NCI-H510A (cell line): ENCODE measurements at regions not wholly inside any gene's neighbourhood (a gene's known extent, or its start where the extent isn't known, plus 50 kb on each side); places are given as distances from the start of the nearest gene placed in this dataset.
"Not testable (repeated sequence)": the region's sequence is repeated elsewhere in the genome, so short reads cannot be mapped to it uniquely, and the experiment has no call there.

Experiments
- DNase-seq: peaks from one replicate; lab custom pipeline; 2025; lab: John Stamatoyannopoulos, UW

- no peak for DNase-seq
These were observed 55.0 kb upstream of the PAK3 start for GRCh38 chrX:111041018-111041462.

- DNase-seq = no peak
These were observed 55.5 kb upstream of the PAK3 start for GRCh38 chrX:111040377-111041017.

GRCh38 chrX:111039606-111040005 is 56.4 kb upstream of the PAK3 start:
- no peak for DNase-seq

- no peak for DNase-seq
These were observed 60.0 kb upstream of the PAK3 start for GRCh38 chrX:111035991-111036390.

- DNase-seq = no peak
These were observed 60.7 kb upstream of the PAK3 start for GRCh38 chrX:111035256-111035655.

GRCh38 chrX:111022998-111023397 is 73.0 kb upstream of the PAK3 start:
- DNase-seq = not testable (repeated sequence)

- DNase-seq = no peak
These were observed 75.7 kb upstream of the PAK3 start for GRCh38 chrX:111020283-111020682.

GRCh38 chrX:111013778-111014455 is 82.1 kb upstream of the PAK3 start:
- DNase-seq = no peak

- peak; percentile 24 for DNase-seq
These were observed 85.9 kb upstream of the PAK3 start for GRCh38 chrX:111010111-111010510.

- DNase-seq = no peak
These were observed 86.7 kb upstream of the PAK3 start for GRCh38 chrX:111009256-111009655.

- no peak for DNase-seq
These were observed 87.9 kb upstream of the PAK3 start for GRCh38 chrX:111008126-111008525.

- DNase-seq = no peak
These were observed 88.8 kb upstream of the PAK3 start for GRCh38 chrX:111007238-111007637.

- no peak for DNase-seq
These were observed 89.9 kb upstream of the PAK3 start for GRCh38 chrX:111006116-111006515.

- DNase-seq = no peak
These were observed 90.8 kb upstream of the PAK3 start for GRCh38 chrX:111005166-111005565.

GRCh38 chrX:111003118-111003517 is 92.9 kb upstream of the PAK3 start:
- DNase-seq = no peak

GRCh38 chrX:110992611-110993010 is 103.4 kb upstream of the PAK3 start:
- DNase-seq = peak; percentile 1

- DNase-seq = no peak
These were observed 106.1 kb upstream of the PAK3 start for GRCh38 chrX:110989869-110990268.

- no peak for DNase-seq
These were observed 106.5 kb upstream of the PAK3 start for GRCh38 chrX:110989447-110989846.

- DNase-seq = no peak
These were observed 108.7 kb upstream of the PAK3 start for GRCh38 chrX:110987292-110987691.

- peak; percentile 4 for DNase-seq
These were observed 110.5 kb upstream of the PAK3 start for GRCh38 chrX:110985470-110985869.

- DNase-seq = no peak
These were observed 113.0 kb upstream of the PAK3 start for GRCh38 chrX:110983024-110983423.

- DNase-seq = no peak
These were observed 129.2 kb upstream of the PAK3 start for GRCh38 chrX:110966839-110967238.

- DNase-seq = no peak
These were observed 129.9 kb upstream of the PAK3 start for GRCh38 chrX:110966091-110966454.
